ENCODE measurements at regions not wholly inside any gene's neighbourhood (a gene's known extent, or its start where the extent isn't known, plus 50 kb on each side); places are given as distances from the start of the nearest gene placed in this dataset.
"Not testable (repeated sequence)": the region's sequence is repeated elsewhere in the genome, so short reads cannot be mapped to it uniquely, and the experiment has no call there.

- DNase-seq: no peak
- H2BK5ac ChIP-seq (ENCODE audit: insufficient read length, low read length): no peak overlapping the region
- H2BK12ac ChIP-seq (ENCODE audit: insufficient read length, low read depth, low read length): no peak overlapping the region
- Mint-ChIP-seq H3K36me3 (ENCODE audit: insufficient read depth in 1 of 3, low read depth in 3 of 3) (peaks cover 18 to 43% (median 40%) of the 10 kb centered on the region in 3 experiments), H3K9me3 (peaks cover 9 to 10% of the 10 kb centered on the region in 2 experiments), H3K4me1 (peaks cover 14% of the 10 kb centered on the region in 2 experiments), H3K4me3 (no peak overlapping the region), H3K27ac (no peak overlapping the region; a peak in 1 of 7 replicates), H3K27me3 (ENCODE audit: low read depth) (no peaks in the 10 kb centered on the region)
- no peaks in the 10 kb centered on the region for H3K27me3 ChIP-seq (ENCODE audit: insufficient read depth, low read length)
- H2AFZ ChIP-seq (ENCODE audit: low read length): no peak overlapping the region
- H3K4me2 ChIP-seq (ENCODE audit: insufficient read depth, insufficient read length, low read length): no peak overlapping the region
- H3K23me2 ChIP-seq (ENCODE audit: insufficient read length, low read depth, low read length, poor library complexity, severe bottlenecking): no peaks in the 10 kb centered on the region
- no peak overlapping the region for H2BK20ac ChIP-seq (ENCODE audit: low read depth, low read length, poor library complexity, severe bottlenecking)
- H3K4ac ChIP-seq (ENCODE audit: low read depth, low read length): no peak overlapping the region
- H2AK5ac ChIP-seq (ENCODE audit: insufficient read length, low read length): no peak overlapping the region
- H3K9ac ChIP-seq (ENCODE audit: extremely low read depth, insufficient read length, low read length): no peak overlapping the region
- no peak overlapping the region for H3K23ac ChIP-seq (ENCODE audit: insufficient read length, low read depth, low read length)
- no peak overlapping the region for H2BK120ac ChIP-seq (ENCODE audit: low read depth, low read length, poor library complexity, severe bottlenecking)
- H3K18ac ChIP-seq (ENCODE audit: insufficient read length, low read depth, low read length): no peak overlapping the region
- no CpG with 5 or more reads among the region's 1 CpG for WGBS (ENCODE audit: extremely low coverage, insufficient read length, low lambda C conversion rate)
- H4K91ac ChIP-seq (ENCODE audit: insufficient read length, low read depth, low read length): no peak overlapping the region
- no peak overlapping the region for H3K27ac ChIP-seq (ENCODE audit: insufficient read length, low read depth, low read length)
- no peak overlapping the region for H4K8ac ChIP-seq (replicated peaks; ENCODE audit: insufficient read length, low read depth, low read length)
- no peaks in the 10 kb centered on the region for H3K9me3 ChIP-seq (ENCODE audit: control insufficient read depth, low read depth, low read length)
- no peak for TF ChIP-seq CTCF (conservative IDR thresholded peaks at IDR 0.05)
- H2BK15ac ChIP-seq (ENCODE audit: low read depth, low read length): no peak overlapping the region
- no peaks in the 10 kb centered on the region for H3K79me2 ChIP-seq (ENCODE audit: insufficient read depth, low read length)
- H3K56ac ChIP-seq (ENCODE audit: insufficient read length, low read depth, low read length): no peak overlapping the region
- peaks cover 6% of the 10 kb centered on the region; the same call in 1 of the 2 replicates for H3K4me1 ChIP-seq (ENCODE audit: insufficient read depth, low read length)
- no peak overlapping the region for H3T11ph ChIP-seq (ENCODE audit: low read length)
- no peaks in the 10 kb centered on the region for H3K79me1 ChIP-seq (ENCODE audit: insufficient read depth, low read depth, low read length, poor library complexity, severe bottlenecking)
- no peak overlapping the region for H3K14ac ChIP-seq (ENCODE audit: insufficient read depth, low read length)
- H4K20me1 ChIP-seq (ENCODE audit: control insufficient read depth, insufficient read depth, insufficient read length): no peaks in the 10 kb centered on the region
- H4K5ac ChIP-seq (ENCODE audit: insufficient read length, low read depth, low read length): no peak overlapping the region
Measured at GRCh38 chr6:144469144-144469575, 184.0 kb downstream of the UTRN start.

GRCh38 chr6:144470201-144470600 is 185.1 kb downstream of the UTRN start:
- H2BK120ac ChIP-seq (ENCODE audit: low read depth, low read length, poor library complexity, severe bottlenecking); H3K56ac ChIP-seq (ENCODE audit: insufficient read length, low read depth, low read length); H4K5ac ChIP-seq (ENCODE audit: insufficient read length, low read depth, low read length); H3K9me3 ChIP-seq (ENCODE audit: control insufficient read depth, low read depth, low read length); H3K18ac ChIP-seq (ENCODE audit: insufficient read length, low read depth, low read length); H2BK15ac ChIP-seq (ENCODE audit: low read depth, low read length); H3K9ac ChIP-seq (ENCODE audit: extremely low read depth, insufficient read length, low read length); H3K14ac ChIP-seq (ENCODE audit: insufficient read depth, low read length); H3K23me2 ChIP-seq (ENCODE audit: insufficient read length, low read depth, low read length, poor library complexity, severe bottlenecking); H3K79me2 ChIP-seq (ENCODE audit: insufficient read depth, low read length); H4K20me1 ChIP-seq (ENCODE audit: control insufficient read depth, insufficient read depth, insufficient read length); H2AFZ ChIP-seq (ENCODE audit: low read length); H3K27me3 Mint-ChIP-seq (ENCODE audit: low read depth); H3K4me1 ChIP-seq (ENCODE audit: insufficient read depth, low read length); H3K4me3 Mint-ChIP-seq; H3K23ac ChIP-seq (ENCODE audit: insufficient read length, low read depth, low read length); H2AK5ac ChIP-seq (ENCODE audit: insufficient read length, low read length); H2BK20ac ChIP-seq (ENCODE audit: low read depth, low read length, poor library complexity, severe bottlenecking); H4K8ac ChIP-seq (replicated peaks; ENCODE audit: insufficient read length, low read depth, low read length); H2BK12ac ChIP-seq (ENCODE audit: insufficient read length, low read depth, low read length); H3K79me1 ChIP-seq (ENCODE audit: insufficient read depth, low read depth, low read length, poor library complexity, severe bottlenecking); H2BK5ac ChIP-seq (ENCODE audit: insufficient read length, low read length); H3K27me3 ChIP-seq (ENCODE audit: insufficient read depth, low read length); H3K4ac ChIP-seq (ENCODE audit: low read depth, low read length); H3K27ac ChIP-seq (ENCODE audit: insufficient read length, low read depth, low read length); DNase-seq; H3K4me2 ChIP-seq (ENCODE audit: insufficient read depth, insufficient read length, low read length); H4K91ac ChIP-seq (ENCODE audit: insufficient read length, low read depth, low read length); H3K27ac Mint-ChIP-seq; H3T11ph ChIP-seq (ENCODE audit: low read length): not testable (repeated sequence)
- Mint-ChIP-seq H3K36me3 (ENCODE audit: insufficient read depth in 1 of 3, low read depth in 3 of 3) (peaks cover 18 to 46% (median 38%) of the 10 kb centered on the region in 3 experiments), H3K9me3 (peaks cover 9 to 10% of the 10 kb centered on the region in 2 experiments), H3K4me1 (peaks cover 14% of the 10 kb centered on the region in 2 experiments)
- no CpG with 5 or more reads among the region's 27 CpGs for WGBS (ENCODE audit: extremely low coverage, insufficient read length, low lambda C conversion rate)

All from H9 (cell line).